Kidney glomerular epithelial cell (primary cell): ENCODE measurements at regions not wholly inside any gene's neighbourhood (a gene's known extent, or its start where the extent isn't known, plus 50 kb on each side); places are given as distances from the start of the nearest gene placed in this dataset.
A peak's percentile ranks its signal among the peaks of the same experiment; 100 is the strongest.
"Not testable (repeated sequence)": the region's sequence is repeated elsewhere in the genome, so short reads cannot be mapped to it uniquely, and the experiment has no call there.

Source experiments
- DNase-seq: peaks from one replicate; lab custom pipeline; 2025; lab: John Stamatoyannopoulos, UW

DNA sequence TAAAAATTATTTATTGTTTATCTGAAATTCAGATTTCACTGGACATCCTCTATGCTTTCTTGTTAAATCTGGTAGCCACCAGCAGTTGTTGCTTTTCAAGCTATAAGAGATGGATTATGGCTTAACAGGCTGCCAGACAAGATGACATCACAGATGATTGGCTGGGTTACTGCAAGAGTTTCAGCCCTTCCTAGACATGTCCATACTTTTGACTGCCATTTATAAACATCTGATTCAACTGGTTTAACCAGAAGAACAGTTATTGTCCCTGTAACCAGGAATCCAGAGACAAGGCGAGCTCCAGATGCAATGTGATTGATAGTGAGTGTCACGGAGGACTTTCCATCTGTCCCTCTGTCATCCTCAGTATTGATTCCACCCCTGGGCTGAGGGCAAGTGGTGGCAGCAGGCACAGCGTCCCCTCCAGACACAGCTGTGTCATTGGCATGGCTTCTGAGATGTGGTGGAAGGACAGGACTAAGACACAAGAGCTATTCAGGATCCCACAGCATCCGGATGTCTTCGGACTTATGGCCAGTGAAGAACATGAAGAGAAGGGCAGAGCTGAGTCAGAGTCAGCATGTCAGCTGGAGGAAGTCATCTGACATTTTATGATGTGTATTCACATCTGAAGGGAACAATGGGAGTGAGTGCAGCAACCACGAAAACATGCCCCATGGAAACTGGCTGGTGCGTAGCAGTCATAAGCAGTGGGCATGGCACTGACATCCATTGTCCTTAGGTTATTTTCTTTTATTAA, 284.5 kb upstream of the CDYL start:
- DNase-seq, result no peak

DNA sequence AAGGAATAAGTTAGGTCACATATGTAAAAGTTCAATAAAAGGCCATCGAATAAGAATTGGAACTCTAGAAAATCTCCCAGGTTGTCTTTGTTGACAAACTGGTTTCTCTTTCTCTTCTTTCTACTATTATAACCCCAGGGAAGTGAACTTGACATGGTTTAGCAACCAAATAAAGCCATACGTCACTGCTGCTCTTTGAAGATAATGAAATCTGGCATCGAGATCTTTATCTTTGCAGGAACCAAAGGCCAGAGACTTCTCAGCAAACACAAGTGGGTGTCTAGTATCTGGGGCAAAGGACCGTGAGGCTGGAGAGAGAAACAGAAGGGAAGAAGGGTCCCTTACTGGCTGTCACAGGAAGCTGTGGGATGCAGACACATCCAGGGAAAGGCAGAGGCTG, 286.7 kb upstream of the CDYL start:
- DNase-seq, result no peak

DNA sequence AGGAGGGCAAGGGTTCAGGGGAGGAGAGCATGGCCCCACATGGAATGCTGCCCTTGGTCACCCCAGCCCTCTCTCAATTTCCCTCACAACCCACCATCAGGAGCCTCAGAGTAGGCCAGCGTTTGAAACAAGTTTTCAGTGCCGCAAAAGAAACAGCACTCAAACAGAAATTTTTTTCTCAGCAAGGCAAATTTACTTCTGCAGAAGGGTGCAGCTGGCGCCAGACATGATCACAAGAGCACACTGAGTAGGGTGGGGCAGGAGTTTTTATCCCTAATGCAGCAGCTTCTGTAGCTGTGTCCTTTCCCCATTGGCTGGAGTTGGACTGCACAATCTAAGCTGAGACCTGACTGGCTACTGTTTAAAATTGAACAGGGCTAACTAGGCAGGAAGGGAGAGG, 287.8 kb upstream of the CDYL start:
- DNase-seq, result no peak

DNA sequence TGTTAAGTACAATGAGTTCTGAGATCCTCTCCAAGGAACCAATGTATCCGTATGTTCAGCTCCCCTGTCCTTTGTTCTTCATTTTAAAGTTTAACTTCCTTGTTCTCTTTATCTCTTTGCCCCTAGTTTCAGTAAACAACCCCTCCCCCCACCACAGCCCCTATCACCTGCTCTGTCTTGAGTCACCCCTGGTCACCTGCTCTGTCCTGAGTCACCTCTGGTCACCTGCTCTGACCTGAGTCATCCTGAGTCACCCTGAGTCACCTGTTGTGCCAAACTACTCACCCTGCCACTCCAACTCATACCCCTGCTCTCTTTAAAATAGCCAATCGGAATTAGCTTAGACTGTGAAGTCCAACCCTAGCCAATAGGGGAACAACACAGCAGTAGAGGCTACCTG, 288.7 kb upstream of the CDYL start:
- no peak for DNase-seq

DNA sequence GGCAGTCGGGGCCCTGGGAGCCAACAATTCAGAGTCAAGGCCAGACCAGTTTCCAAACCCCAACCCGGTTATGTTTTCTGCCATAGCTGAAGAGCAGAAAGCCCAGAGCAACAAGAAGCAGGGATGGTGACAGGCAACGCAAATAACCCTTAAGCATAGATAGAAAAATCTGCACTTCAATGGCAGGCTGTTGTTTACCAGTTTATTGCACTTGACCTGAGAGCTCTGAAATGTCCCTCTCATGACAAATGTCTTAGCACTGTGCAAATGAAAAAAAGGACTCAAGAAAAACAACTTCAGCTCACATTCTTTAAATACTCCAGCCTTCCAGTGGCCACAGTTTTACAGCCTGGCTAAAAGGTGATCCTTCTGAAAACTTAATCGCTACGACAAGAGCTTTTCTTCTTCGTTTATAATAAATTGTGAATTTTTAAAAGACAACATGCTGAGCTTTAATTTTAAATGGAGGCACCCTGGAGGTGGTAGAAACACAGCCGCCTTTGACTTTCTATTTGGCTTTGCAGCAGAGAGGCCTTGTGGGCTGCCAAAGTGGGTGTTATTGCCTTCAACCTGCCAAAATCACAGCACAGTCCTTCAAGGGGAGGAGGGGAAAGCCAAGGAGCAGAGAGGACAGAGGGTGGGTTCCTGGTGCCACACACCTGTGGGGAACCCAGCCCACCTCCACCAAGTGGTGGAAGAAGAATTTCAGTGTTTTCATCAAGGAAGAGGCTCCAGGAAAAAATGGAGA, 289.5 kb upstream of the CDYL start:
- DNase-seq, result no peak

- no peak for DNase-seq
Measured at GRCh38 chr6:4485735-4486134, 290.5 kb upstream of the CDYL start.

GRCh38 chr6:4482461-4482860, 293.7 kb upstream of the CDYL start:
- no peak for DNase-seq

- no peak for DNase-seq
Measured at GRCh38 chr6:4480788-4481735, 295.1 kb upstream of the CDYL start.

DNA sequence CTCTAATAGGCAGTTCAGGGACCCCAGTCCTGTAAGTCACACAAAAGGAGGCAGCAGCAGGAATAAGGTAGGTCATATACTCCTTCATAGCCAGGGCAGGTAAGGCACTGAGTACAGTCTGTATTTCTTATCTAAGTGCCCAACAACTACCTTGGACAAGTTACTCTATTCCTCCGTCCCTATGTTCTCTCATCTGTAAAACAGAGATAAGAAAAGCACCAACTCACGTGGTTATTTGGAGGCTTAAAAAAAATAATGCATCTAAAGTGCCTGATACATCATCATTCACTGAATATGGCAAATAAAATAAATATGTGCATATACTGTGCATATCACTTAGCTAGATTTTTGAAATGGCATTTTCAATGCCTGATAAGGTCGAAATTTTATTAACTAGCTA, 298.1 kb upstream of the CDYL start:
- DNase-seq, result no peak

DNA sequence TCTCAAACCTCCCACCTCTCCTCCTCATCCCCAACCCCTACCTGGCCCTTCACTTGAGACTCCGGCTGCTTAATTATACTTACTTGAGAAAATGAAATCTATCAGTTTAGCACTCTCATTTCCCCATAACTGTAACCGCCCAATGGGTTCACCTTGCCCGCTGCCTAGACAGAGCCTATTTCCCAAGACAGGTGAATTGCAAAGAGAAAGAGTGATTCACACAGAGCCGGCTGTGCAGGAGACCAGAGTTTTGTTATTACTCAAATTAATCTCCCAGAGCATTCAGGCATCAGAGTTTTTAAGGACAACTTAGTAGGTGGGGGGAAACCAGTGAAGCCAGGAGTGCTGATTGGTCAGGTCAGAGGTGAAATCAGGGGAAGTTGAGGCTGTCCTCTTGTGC, 301.4 kb upstream of the CDYL start:
- DNase-seq, result no peak

GRCh38 chr6:4472969-4473642, 303.1 kb upstream of the CDYL start:
- DNase-seq, result no peak

DNA sequence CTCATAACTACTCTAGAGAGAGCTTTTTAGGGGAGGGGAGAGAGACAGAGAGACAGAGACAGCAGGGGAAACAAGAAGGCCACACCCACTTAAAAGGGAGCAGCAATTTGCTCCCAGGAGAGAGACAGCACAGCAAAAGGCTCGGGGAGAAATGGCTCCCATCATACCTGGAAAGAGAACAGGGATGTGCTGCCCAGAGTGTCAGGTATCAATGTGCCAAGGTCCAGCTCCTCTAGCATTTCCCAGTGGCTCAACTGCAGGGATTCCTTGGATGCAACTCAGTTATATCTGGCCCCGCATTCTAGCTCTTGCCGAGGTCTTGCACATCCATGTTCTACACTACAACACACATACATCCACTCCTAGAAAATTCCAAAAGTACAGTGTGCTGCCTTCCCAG, 304.0 kb upstream of the CDYL start:
- DNase-seq, result no peak

- DNase-seq, result not testable (repeated sequence)
Measured at GRCh38 chr6:4471515-4471914, 304.7 kb upstream of the CDYL start.

- no peak for DNase-seq
Measured at GRCh38 chr6:4470698-4471210, 305.4 kb upstream of the CDYL start.

DNA sequence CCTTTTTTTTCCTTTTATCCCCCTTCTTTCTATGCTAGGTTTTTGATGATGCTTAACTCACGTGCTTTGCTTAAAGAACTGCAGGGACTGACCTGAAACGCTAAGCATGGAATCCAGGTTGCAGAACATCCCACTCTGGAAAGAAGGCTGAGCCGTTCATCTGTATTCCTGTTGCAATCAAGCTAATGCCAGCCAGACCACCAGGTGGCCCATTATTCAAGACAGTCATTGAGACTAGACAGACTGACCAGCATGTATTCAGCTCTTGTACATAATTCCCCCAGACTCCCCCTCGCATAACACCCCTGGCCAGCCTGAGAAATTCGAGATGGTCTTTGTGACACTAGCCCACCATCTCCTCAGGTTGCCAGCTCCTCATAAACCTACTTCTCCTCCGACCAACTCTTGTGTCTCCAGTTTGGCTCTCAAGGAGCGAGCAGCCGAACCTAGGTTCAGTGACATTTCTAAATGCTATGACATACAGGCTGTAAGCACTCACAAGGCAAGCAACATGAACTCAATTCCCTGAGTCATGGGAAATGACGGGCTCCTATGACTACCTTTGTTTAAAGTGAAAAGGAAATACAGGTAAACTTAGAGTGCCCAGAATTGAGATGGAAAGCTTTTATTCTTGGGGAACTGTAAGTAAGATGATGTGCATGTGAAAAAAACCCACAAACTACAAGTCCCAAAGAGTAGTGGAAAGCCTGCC, 309.3 kb upstream of the CDYL start:
- no peak for DNase-seq

DNA sequence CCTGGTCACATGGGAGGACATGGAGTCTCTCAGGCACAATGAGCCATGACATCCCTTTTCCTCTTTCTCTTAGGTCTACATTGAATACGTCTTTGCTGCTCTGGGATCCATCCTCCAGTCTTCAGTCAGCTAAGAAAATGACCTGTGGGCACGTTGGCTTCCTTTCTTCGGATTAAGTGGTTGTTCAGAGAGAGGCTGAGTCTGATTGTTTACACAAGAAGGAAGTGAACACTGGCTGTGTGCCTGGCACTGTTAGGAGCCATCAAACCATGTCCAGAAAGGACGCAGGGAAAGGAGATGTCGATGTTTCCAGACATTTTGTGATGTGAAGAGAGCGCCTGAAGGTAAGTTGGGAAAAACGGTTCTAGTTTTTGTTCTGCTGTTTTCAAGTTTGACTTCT, 309.9 kb upstream of the CDYL start:
- DNase-seq, result peak; percentile 3

DNA sequence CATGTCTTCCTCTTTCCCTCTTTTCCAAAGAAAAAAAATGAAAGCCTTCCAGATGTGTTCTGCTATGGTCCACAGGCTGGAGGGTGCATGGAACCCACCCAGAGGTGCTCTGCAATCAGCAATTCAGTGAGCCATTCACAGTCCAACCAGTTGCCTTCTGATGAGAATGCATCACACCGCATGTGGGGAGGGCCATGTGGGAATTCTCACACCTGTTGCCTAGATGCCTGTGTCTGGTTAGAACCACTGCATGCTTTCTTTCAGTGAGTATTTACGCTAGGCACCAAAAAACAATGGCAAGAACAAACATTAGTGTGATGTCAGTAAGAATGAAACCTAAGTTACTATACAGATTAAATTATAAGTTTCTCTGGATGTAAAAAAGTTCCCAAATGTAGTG, 311.6 kb upstream of the CDYL start:
- DNase-seq, result no peak

- DNase-seq, result no peak
Measured at GRCh38 chr6:4463236-4463635, 313.0 kb upstream of the CDYL start.

GRCh38 chr6:4460586-4461475, 315.4 kb upstream of the CDYL start:
- no peak for DNase-seq

- no peak for DNase-seq
Measured at GRCh38 chr6:4459996-4460395, 316.2 kb upstream of the CDYL start.
